Astrocyte (in vitro differentiated cells and primary cell): ENCODE measurements at regions not wholly inside any gene's neighbourhood (a gene's known extent, or its start where the extent isn't known, plus 50 kb on each side); places are given as distances from the start of the nearest gene placed in this dataset.
"Not testable (repeated sequence)": the region's sequence is repeated elsewhere in the genome, so short reads cannot be mapped to it uniquely, and the experiment has no call there.

Source experiments
- DNase-seq: peaks from one replicate; pipeline ENCODE4 v3.0.0-alpha.2; 2010; ENCODE audit warnings: low read depth
- FAIRE-seq: peaks from 2 replicates; lab custom pipeline; 2011; peaks lifted over from hg19 to GRCh38; lab: Jason Lieb, UNC
- H2AFZ ChIP-seq: 2 replicates; pipeline ENCODE4 v1.6.0; 2012; ENCODE audit warnings: low read depth, low read length, inconsistent platforms
- H3K27ac ChIP-seq: 2 replicates; pipeline ENCODE4 v1.5.1; 2011; ENCODE audit warnings: low read depth, low read length, inconsistent platforms
- H3K27me3 ChIP-seq: 2 replicates; pipeline ENCODE4 v1.6.0; 2011; ENCODE audit warnings: low read length, inconsistent platforms; ENCODE audit not compliant: insufficient read depth
- H3K36me3 ChIP-seq: 2 replicates; pipeline ENCODE4 v1.5.1; 2011; ENCODE audit warnings: low read length, inconsistent platforms; ENCODE audit not compliant: insufficient read depth
- H3K4me1 ChIP-seq: 2 replicates; pipeline ENCODE4 v1.5.1; 2011; ENCODE audit warnings: low read length, inconsistent platforms; ENCODE audit not compliant: insufficient read depth
- H3K4me2 ChIP-seq: 2 replicates; pipeline ENCODE4 v1.6.0; 2012; ENCODE audit warnings: low read length, inconsistent platforms
- H3K4me3 ChIP-seq: 2 replicates; pipeline ENCODE4 v1.5.1; 2011; ENCODE audit warnings: low read depth, mild to moderate bottlenecking, low read length, inconsistent platforms; ENCODE audit not compliant: insufficient read depth
- H3K79me2 ChIP-seq: 2 replicates; pipeline ENCODE4 v1.6.0; 2012; ENCODE audit warnings: mild to moderate bottlenecking, low read length, inconsistent platforms; ENCODE audit not compliant: insufficient read depth
- H3K9ac ChIP-seq: 2 replicates; pipeline ENCODE4 v1.6.0; 2012; ENCODE audit warnings: mild to moderate bottlenecking, low read length, inconsistent platforms
- H3K9me3 ChIP-seq: 2 replicates; pipeline ENCODE4 v1.5.1; 2012; ENCODE audit warnings: low read depth, mild to moderate bottlenecking, low read length, inconsistent platforms; ENCODE audit not compliant: insufficient read depth
- H4K20me1 ChIP-seq: 2 replicates; pipeline ENCODE4 v1.6.0; 2012; ENCODE audit warnings: low read length, inconsistent platforms; ENCODE audit not compliant: insufficient read depth
- H3K27ac Mint-ChIP-seq: one replicate; pipeline ENCODE4 v1.8.0; 2021; ENCODE audit warnings: mild to moderate bottlenecking, mixed read lengths; ENCODE audit not compliant: unreplicated experiment
- H3K27me3 Mint-ChIP-seq: one replicate; pipeline ENCODE4 v1.8.0; 2021; ENCODE audit warnings: low read depth, mixed read lengths; ENCODE audit not compliant: unreplicated experiment
- H3K36me3 Mint-ChIP-seq: one replicate; pipeline ENCODE4 v1.8.0; 2021; ENCODE audit warnings: low read depth, mixed read lengths; ENCODE audit not compliant: unreplicated experiment
- H3K4me1 Mint-ChIP-seq: one replicate; pipeline ENCODE4 v1.8.0; 2021; ENCODE audit warnings: low read depth, mixed read lengths; ENCODE audit not compliant: unreplicated experiment
- H3K4me3 Mint-ChIP-seq: one replicate; pipeline ENCODE4 v1.8.0; 2021; ENCODE audit warnings: mild to moderate bottlenecking, moderate library complexity, mixed read lengths; ENCODE audit not compliant: unreplicated experiment
- H3K9me3 Mint-ChIP-seq: one replicate; pipeline ENCODE4 v1.8.0; 2021; ENCODE audit warnings: mild to moderate bottlenecking, mixed read lengths; ENCODE audit not compliant: unreplicated experiment
- EZH2 ChIP-seq: IDR thresholded peaks from 2 replicates; pipeline ENCODE4 v1.6.1; 2012; ENCODE audit warnings: mild to moderate bottlenecking, low read length, inconsistent platforms; ENCODE audit not compliant: insufficient read depth
- TF ChIP-seq, protein P1 (sequence below): IDR thresholded peaks from 2 replicates; pipeline ENCODE4 v1.5.1; 2011; ENCODE audit warnings: low read depth, mild to moderate bottlenecking, inconsistent platforms, low read length, moderate library complexity; ENCODE audit not compliant: insufficient read depth

DNA sequence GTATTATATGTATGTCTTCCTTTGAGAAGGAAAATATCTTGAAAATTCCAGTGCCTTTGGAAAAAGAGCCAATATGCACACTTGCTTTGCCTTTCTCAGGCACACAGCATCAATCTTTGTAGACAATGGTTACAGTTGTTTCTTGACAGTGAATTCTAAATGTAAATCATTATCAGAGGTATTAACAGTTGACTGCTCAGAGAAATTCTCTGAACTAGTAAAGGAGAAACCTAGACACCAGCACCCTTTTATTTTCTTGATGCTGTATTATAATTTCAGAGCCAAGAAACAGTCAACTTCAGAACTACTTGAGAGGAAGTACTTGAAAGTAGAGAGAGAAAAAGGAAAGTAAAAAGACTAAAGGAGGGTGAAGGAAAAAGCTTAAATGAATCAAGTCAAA is 185.8 kb upstream of the SMIM30 start:
- Histone ChIP-seq H3K27me3 (no peaks in the 10 kb centered on the region), H3K4me1 (no peaks in the 10 kb centered on the region), H2AFZ (no peak overlapping the region), H3K4me2 (no peak overlapping the region), H3K9ac (no peak overlapping the region), H3K4me3 (no peak overlapping the region), H3K36me3 (no peaks in the 10 kb centered on the region), H3K79me2 (no peaks in the 10 kb centered on the region), H4K20me1 (no peaks in the 10 kb centered on the region), H3K9me3 (no peaks in the 10 kb centered on the region), H3K27ac (no peak overlapping the region)
- Mint-ChIP-seq H3K27ac (no peak overlapping the region), H3K27me3 (no peaks in the 10 kb centered on the region), H3K4me1 (no peaks in the 10 kb centered on the region), H3K4me3 (no peak overlapping the region), H3K36me3 (no peaks in the 10 kb centered on the region), H3K9me3 (no peaks in the 10 kb centered on the region)
- DNase-seq (no peak), FAIRE-seq (no peak)
- TF ChIP-seq, protein P1, sequence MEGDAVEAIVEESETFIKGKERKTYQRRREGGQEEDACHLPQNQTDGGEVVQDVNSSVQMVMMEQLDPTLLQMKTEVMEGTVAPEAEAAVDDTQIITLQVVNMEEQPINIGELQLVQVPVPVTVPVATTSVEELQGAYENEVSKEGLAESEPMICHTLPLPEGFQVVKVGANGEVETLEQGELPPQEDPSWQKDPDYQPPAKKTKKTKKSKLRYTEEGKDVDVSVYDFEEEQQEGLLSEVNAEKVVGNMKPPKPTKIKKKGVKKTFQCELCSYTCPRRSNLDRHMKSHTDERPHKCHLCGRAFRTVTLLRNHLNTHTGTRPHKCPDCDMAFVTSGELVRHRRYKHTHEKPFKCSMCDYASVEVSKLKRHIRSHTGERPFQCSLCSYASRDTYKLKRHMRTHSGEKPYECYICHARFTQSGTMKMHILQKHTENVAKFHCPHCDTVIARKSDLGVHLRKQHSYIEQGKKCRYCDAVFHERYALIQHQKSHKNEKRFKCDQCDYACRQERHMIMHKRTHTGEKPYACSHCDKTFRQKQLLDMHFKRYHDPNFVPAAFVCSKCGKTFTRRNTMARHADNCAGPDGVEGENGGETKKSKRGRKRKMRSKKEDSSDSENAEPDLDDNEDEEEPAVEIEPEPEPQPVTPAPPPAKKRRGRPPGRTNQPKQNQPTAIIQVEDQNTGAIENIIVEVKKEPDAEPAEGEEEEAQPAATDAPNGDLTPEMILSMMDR = no peak
- no peak for TF ChIP-seq EZH2

DNA sequence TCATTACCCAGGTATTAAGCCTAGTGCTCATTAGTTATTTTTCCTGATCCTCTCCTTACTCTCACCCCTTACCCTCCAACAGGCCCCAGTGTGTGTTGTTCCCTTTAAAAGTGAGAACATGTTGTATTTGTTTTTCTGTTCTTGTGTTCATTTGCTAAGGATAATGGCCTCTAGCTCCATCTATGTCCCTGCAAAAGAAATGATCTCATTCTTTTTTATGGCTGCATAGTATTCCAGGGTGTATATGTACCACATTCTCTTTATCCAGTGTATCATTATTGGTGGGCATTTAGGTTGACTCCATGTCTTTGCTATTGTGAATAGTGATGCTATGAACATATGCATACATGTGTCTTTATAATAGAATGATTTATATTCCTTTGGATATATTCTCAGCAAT is 185.0 kb upstream of the SMIM30 start:
- not testable (repeated sequence) for H3K27me3 Mint-ChIP-seq, H4K20me1 ChIP-seq, H3K27me3 ChIP-seq, H3K4me3 ChIP-seq, H3K4me3 Mint-ChIP-seq, H3K27ac ChIP-seq, DNase-seq, H3K4me1 Mint-ChIP-seq, H3K27ac Mint-ChIP-seq, H3K4me2 ChIP-seq, H3K36me3 Mint-ChIP-seq, H3K36me3 ChIP-seq, H3K79me2 ChIP-seq, H3K9me3 Mint-ChIP-seq, H2AFZ ChIP-seq, H3K9ac ChIP-seq, H3K4me1 ChIP-seq, H3K9me3 ChIP-seq, FAIRE-seq

DNA sequence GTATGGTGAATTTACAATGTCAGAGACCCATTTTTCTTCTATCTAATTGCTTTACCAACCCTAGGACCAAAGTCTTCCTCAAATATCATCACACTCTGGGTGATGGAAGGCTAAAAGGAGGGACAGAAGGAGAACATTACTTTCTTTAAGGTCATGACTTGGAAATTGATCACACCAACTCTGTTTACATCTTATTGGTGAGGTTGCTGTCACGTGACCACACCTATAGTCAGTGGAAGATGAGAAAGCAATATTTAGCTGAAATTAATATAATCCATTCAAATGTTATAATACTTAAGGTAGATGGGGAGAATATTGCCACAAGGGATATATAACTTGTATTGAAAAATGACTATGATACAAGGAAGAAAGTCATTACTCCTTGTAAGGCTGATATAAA is 183.6 kb upstream of the SMIM30 start:
- no peak overlapping the region for H3K4me2 ChIP-seq
- no peak for DNase-seq
- H3K9me3 Mint-ChIP-seq = no peaks in the 10 kb centered on the region
- H3K27ac ChIP-seq = no peak overlapping the region
- no peaks in the 10 kb centered on the region for H3K9me3 ChIP-seq
- H3K4me1 ChIP-seq = no peaks in the 10 kb centered on the region
- TF ChIP-seq, protein P1 = no peak
- no peak for TF ChIP-seq EZH2
- no peaks in the 10 kb centered on the region for H3K36me3 ChIP-seq
- no peak overlapping the region for H3K9ac ChIP-seq
- H4K20me1 ChIP-seq = no peaks in the 10 kb centered on the region
- no peaks in the 10 kb centered on the region for H3K36me3 Mint-ChIP-seq
- H3K79me2 ChIP-seq = no peaks in the 10 kb centered on the region
- no peak overlapping the region for H2AFZ ChIP-seq
- H3K4me3 Mint-ChIP-seq = no peak overlapping the region
- no peaks in the 10 kb centered on the region for H3K27me3 Mint-ChIP-seq
- FAIRE-seq = no peak
- no peak overlapping the region for H3K27ac Mint-ChIP-seq
- no peaks in the 10 kb centered on the region for H3K4me1 Mint-ChIP-seq
- H3K27me3 ChIP-seq = no peaks in the 10 kb centered on the region
- no peak overlapping the region for H3K4me3 ChIP-seq
